Activated effector memory CD4-positive, alpha-beta T cell treated with anti-CD3 and anti-CD28 coated beads, Interleukin-2, amount 50 U/mL, for 16 hours (primary cell): ENCODE measurements at regions not wholly inside any gene's neighbourhood (a gene's known extent, or its start where the extent isn't known, plus 50 kb on each side); places are given as distances from the start of the nearest gene placed in this dataset.
A peak's percentile ranks its signal among the peaks of the same experiment; 100 is the strongest.
"Not testable (repeated sequence)": the region's sequence is repeated elsewhere in the genome, so short reads cannot be mapped to it uniquely, and the experiment has no call there.

ENCODE experiments used
- DNase-seq: peaks from one replicate; pipeline ENCODE4 v3.0.0-alpha.2; 2020

DNA sequence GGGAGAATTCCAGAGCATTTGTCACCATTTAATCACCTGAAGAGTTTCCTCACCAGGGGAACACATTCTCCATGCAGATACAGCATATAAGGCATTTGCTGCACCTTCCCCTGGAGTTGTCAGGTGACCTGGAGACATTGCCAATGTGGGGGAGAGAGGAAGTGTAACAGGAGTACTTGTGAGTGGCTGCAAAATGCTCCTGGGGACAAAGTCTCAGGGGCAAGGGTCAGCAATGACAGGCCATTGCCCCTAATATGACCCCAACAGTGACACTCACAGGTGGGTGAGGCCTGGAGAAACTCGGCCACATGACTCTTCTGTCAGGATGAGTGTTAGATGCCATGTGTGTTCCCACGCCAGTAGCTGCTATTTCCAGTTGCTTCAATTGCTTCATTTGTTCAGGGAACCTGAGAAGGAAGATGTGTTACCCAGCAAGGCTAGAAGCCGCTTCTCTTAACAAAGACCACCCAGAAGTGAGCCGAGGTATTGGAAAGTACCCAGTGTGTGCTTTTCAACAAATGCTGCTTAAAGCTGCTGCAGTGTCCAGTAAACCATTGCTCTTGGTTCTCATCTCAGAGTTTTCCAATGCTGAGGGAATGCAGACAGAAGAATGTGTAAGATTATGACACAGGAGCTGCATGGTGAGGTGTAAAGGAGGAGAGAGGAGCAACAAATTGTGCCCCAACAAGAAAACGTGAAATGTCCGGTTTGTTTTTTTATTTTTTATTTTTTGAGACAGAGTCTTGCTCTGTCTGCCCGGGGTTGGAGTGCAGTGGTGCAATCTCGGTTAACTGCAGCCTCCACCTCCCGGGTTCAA is 128.2 kb upstream of the SLC44A1 start:
- no peak for DNase-seq

DNA sequence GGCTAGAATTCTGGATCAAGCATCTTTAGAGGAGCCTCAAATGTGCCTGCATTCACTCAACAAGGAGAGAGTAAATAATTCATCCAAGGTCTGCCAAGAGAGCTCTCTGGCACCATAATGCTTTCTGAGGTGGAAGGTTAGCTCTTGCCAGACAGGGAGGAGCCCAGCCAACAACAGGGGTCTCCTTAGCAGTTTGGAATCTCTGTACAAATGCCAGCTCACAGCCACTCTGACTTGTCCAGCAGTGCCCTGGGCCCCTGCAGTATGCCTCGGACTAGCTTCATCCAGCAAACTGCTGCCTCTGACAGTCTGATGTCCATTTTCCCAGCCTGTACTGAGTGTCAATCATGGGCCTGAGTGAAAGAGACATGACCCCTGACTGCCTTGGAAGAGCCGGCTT is 127.2 kb upstream of the SLC44A1 start:
- no peak for DNase-seq

DNA sequence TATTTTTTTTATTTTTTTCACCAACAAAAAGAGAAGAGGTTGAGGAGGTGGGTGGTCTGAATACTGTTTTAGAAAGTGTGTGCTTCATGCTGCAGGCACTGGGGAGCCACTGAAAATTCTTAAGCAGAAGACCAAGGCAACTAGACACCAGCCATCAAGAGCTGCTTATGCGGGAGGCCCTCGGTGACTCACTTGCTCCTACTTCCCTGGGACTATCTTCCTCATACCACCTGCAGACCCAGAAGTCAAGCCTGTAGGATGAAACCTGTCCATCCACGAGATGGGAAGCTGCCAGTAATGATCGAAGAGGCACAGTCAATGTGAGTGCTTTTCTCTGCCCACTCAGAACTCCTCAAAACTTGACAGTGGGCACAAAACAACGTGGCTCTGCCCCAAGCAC is 125.8 kb upstream of the SLC44A1 start:
- DNase-seq: no peak

DNA sequence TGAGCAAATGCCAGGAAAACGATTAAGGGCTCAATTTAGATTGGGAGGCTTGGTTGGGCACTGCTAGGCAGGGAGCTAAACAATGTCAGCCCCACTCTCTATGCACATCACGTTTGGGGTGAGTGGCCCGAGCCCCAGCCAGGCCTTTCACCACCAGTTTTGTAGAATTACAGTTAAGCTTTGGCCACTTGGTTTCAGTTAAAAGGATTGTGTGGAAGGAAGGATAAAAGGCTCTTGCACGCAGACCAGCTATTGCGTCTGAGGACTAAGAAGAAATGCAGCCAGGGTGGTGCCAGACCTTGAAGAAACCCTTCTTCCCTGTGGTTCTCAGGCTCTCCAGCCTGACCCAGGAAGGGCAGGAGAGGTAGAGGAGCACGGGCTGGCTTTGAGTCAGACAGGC is 125.3 kb upstream of the SLC44A1 start:
- no peak for DNase-seq

DNA sequence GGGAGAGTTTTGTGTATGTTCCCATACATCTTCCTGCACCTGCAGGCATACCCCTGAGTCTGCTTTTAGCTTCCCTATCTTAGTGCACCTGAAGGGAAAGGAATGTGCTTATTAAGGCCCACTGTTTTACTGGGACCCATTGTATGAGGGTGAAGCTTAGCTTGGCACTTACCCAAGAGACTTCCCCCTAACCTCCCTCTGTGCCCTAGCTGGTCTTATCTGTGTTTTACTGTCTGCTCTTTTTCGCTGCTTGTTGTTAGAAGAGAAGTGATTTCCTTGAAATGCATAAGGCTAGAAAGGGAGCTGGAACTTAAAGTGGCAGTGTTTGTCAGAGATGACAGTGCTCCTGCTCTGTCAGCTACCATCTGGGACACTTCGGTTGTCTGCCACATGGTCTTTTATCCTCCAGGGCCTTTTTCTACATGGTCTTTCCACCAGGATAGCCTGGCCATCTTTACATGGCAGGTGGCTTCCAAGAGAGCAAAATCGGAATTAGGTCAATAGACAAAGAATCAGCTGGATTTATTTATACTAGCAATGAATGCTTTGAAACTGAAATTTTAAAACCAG is 122.5 kb upstream of the SLC44A1 start:
- DNase-seq: no peak

DNA sequence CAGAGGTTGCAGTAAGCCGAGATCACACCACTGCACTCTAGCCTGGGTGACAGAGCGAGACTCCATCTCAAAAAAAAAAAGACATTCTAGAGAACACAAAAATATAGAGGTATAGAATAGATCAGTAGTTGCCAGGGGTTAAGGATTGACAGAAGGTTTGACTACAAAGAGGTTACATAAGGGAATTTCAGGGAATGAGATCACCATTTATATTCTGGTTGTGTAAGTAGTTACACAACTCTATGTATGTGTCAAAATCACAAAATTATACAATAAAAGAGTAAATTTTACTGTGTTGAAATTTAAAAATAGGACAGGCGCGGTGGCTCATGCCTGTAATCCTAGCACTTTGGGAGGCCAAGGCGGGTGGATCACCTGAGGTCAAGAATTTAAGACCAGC is 119.9 kb upstream of the SLC44A1 start:
- not testable (repeated sequence) for DNase-seq

DNA sequence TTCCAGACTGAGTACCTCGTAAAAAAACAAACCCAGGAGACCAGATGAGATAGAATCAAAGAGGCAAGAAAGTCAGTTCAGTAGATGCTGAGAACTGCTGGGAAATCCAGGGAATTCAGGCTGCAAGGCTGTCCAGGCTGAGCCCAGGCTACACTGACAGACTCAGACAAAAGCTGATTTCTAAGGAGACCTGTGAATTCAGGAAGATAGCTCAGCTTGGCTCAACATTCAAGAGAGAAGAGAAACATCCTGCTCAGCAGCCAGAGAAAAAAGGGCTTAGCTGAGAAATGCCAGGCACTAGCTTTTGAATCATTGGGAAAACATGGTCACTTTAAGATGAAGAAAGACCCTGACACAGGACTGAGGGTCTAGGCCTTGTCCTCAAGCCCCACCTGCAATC is 118.2 kb upstream of the SLC44A1 start:
- no peak for DNase-seq

DNA sequence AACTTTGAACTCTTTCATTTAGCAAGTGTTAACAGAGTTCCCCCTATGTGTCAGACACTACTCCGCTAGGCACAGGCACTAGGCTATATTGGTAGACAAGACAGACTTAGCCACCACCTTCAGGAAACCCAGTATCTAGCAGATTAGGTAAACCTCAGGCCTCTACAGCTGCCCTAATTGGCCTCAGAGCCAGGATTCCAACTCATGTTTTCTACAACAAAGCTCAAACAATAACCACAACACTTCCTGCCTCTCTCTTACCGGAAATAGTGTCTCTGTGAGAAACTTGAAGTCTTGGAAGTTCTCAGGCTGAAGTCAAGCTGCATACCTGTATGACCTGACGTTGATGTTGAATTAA is 116.6 kb upstream of the SLC44A1 start:
- DNase-seq: peak; percentile 72

DNA sequence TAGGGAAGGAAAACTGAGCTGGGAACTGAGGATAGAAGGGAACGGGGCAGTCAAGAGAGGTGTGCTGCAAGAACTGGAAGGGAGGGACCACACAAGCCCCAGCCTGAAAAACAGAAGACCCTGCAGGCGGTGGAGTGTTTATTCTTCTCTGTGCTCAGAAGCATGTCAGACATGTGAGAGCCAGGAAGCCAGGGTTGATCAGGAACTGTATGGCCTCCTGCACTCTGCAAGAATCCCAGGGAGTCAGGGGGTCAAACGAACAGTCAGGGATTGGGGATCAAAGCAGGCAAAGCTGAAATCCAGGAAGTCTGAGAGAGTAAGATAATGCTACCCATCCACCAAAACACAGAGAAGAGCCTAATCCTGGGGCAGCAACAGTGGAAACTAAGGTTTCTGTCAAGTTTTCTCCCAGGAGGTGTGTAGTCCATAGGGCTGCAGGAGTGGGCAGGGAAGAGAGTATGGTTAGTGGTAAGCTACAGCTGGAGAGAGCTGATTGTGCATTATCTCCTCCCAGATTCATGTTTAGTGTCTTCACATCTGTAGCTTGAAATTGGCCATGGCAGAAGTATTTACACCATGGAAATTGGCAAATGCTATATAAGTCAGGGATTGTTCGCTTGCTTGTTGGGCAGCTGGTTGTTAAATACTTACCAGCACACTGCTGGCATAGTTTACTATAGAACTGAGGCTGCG is 115.4 kb upstream of the SLC44A1 start:
- no peak for DNase-seq

DNA sequence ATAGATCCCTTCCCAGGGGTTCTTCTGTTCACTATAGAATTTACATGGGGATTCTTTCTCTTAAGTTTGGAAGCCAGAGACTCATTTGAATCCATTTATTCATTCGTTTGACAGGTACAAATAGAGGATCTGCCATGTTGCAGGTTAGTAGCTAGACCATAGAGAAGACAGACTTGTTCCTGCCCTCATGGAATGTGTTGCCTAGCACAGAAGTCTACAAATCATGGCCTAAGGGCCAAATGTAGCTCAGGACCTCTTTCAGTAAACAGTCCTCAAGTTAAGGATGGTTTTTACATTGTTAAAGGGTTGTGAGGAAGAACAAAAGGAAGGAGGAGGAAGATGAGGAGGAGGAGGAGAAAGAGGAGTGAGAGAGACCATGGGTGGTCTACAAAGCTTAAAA is 114.7 kb upstream of the SLC44A1 start:
- DNase-seq: no peak

DNA sequence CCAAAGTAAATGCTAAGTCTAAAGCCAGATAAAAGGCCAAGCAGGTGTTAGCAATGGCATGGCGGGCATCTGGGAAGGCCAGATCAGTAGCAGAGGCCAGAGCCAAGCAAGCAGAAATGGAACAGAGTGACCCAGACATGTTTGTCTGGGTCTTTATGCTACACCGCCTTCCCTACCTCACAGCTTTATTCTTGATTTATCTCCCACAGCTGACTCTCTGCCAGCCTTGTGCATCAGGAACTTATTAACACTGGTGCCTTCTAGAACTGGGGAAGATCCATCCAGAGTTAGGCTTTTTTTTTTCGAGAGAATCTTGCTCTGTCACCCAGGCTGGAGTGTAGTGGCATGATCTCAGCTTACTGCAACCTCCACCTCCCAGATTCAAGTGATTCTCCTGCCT is 112.5 kb upstream of the SLC44A1 start:
- no peak for DNase-seq

DNA sequence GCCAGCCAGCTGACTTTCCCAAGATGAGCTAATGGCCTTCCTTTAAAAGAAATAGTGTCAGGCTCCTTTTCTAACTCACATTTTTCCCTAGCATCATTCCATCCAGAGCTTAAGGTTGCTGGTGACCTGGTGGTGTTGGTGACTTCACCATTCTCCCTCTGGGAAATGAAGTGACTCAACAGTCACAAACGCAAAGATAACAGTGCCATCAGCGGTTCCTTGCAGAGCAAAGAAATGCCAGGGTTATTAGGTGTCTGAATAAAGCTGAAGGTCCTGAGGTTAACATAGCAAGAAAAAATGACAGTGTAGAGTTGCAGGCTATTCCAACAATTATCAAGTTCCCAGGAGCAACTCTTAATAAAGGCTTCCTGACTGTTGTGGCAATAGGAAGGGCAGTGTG is 111.8 kb upstream of the SLC44A1 start:
- DNase-seq: no peak

DNA sequence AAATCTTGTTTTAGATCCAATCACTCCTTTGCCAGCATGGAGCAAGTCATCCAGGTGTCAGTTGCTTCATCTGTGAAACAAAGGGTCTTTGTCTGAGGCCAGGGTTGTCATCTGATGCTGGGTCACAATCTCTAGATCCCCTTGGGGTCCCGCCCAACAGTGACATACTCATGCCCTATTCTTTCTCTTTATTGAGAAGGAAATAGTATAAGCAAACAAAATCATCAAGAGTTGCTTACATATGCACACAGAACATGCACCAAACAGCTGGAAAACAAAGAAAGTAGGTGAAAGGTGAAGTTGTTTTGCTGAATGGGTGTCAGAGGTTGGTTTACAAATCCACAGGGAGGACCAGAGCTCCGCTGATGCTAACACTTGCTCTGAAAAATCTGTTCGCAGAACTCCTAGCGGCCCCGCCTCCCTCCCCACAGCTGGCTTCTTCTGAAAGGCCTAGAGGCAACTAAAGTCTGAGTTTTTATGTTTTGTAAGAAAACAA is 106.1 kb upstream of the SLC44A1 start:
- no peak for DNase-seq

DNA sequence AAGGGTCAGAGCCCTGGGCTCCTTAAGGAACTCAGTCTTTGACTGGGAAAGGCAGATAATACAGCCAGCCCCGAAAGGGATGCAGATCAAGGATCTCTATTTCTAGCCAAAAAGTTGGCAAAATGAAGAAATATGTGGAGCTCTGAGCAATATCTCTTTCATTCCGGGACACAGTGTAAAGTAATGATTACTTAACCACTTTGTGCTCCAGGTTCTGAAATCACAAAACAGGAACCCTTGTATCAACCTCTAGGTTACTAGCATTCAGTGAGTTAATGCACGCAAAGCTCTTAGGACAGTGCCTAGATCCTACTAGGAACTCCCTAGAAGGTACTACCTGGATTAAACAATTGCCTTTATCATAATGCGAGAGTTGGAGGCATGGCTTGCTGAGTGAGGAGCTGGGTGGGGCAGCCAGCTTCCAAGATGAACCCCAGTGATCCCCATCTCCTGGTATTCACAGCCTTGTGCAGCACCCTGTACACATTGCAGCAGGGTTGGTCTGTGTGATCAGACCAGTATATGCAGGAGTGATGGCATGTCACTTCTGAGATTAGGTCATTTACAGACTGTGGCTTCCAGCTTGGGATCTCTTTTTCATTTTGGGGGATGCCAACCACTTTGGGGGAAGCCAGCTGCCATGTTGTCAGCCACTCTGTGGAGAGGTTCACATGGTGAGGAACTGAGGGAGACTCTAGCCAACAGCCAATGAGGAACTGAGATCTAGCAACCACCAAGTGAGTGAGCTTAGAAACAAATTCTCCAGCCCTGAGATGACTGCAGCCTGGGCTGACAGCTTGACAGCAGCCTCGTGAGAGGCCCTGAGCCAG is 103.1 kb upstream of the SLC44A1 start:
- no peak for DNase-seq

DNA sequence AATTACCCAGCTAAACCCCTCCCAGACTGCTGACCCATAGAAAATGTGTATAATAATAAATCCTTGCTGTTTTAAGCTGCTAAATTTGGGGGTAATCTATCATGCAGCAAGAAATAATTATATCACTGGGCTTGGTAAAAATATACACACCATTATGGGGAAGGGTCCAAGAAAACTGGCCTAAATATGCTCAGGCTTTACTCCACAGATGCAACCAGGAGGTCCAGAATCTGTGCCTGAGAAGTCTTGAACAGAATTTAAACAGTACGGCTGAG is 102.5 kb upstream of the SLC44A1 start:
- DNase-seq: no peak

DNA sequence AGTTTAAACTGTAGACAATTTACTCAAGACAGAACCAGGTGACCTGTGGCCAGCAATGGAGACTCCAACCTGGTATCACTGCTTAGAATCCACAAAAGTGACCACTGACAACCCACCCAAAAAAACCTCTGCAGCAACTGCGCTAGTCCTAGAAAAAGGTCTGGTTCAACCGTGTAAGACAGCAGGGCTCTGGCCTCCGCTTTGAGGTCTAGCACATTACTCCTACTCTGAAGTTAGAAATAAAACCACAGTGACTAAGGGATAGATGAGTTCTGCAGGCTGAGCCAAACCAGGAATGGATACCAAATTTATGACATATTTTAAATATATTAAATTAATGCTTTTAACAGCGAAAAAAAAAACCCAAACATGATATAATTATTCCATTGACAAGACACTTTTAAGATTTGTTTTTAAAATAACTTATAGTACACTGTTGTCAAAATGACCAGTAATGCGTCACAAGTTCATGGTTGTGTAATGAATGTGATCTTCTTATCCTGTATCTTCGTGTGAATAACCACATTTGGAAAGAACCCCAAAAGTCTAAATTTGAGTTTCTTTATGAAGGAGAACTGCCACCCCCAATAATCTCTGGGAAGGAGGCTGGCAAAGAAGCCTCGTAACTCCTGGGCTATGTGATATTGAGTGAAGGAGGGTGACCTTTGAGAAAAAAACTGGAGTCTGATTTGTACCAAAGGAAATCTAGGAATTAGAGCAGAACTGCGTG is 101.9 kb upstream of the SLC44A1 start:
- DNase-seq: no peak

DNA sequence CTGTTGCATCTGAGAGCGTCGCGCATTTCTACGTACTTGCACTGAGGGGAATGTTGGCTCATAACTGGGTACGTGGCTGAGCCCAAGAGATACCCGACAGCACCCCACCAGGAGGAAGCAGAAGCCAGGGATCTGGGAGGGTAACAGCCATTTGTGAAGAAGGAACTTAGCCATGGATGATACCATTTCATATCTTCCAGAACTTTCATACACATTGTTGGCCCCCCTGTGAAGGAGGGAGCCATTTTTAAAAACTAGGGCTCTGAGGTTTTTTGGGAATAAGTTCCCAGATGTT is 101.4 kb upstream of the SLC44A1 start:
- no peak for DNase-seq

DNA sequence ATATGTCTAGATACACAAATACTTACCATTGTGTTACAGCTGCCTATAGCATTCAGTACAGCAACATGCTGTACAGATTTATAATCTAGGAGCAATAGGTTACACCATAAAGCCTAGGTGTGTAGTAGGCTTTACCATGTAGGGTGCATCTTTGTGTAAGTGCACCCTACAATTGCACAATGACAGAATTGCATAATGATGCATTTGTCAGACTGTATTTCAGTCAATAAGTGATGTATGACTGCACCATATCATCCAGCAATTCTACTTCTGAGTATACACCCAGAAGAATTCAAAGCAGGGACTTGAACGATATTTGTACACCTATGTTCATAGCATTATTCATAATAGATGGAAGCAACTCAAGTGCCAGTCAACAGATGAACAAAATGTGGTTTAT is 100.4 kb upstream of the SLC44A1 start:
- no peak for DNase-seq

DNA sequence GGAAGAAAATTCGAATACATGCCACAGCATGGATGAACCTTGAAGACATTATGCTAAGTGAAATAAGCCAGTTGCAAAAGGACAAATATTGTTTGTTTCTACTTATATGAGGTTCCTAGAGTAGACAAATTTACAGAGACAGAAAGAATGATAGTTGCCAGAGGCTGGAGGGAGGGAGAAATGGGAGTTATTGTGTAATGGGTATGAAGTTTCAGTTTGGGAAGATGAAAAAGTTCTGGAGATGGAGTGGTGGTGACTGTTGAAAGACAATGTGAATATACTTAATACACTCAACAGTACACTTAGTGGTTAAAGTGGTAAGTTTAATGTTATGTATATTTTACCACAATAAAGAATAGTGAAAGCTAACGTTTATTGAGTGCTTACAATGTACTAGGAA is 99.6 kb upstream of the SLC44A1 start:
- DNase-seq: no peak

DNA sequence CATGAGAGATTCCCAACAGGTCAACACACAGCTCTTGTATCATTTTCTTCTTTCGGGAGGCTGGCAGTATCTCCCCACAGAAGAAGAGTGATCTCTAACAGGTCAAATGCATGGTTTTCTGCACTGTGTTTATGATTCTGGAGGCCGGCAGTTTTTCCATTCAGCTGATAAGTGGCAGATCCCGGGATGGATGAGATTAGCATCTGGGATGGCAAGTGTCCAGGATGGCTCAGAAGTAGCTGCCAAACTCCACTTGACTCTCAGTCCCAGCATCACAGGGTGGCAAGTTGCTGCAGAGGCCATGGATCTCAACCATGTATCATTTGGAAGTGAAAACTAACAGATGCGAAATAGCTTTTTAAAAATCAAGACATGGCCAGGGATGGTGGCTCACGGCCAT is 97.8 kb upstream of the SLC44A1 start:
- no peak for DNase-seq

DNA sequence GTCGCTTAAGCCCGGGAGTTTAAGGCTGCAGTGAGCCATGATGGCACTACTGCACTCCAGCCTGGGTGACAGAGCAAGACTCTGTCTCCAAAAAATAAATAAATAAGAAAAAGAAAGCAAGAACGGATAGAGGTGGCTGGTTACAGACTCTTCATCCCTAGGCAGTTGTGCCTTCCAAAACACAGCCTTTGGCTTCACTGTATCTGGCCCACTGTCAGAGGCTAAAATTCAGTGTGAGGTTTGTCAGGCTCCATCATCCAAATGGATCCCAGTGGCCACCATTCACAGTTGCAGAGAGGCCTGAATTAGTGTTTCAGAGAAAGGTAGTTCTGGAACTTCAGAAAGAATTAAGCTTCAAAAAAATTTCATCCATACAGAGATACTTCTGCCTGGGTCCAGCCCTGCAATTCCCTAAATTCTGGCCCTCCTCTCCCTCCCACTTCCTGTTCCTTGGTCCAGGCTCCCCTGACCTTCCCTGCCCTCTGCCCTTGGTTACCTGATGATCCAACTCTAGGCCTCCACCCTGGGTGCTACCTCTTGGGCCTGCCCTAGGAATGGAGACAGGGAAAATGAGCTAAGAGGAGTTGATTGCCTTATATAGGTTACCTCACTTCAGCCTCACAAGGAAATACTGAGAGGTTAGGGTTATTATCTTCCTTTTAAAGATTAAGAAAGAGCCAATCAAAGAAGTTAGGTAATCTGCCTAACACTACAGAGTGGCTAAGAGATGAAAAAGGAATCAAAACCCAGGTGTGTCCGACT is 97.2 kb upstream of the SLC44A1 start:
- DNase-seq: no peak

DNA sequence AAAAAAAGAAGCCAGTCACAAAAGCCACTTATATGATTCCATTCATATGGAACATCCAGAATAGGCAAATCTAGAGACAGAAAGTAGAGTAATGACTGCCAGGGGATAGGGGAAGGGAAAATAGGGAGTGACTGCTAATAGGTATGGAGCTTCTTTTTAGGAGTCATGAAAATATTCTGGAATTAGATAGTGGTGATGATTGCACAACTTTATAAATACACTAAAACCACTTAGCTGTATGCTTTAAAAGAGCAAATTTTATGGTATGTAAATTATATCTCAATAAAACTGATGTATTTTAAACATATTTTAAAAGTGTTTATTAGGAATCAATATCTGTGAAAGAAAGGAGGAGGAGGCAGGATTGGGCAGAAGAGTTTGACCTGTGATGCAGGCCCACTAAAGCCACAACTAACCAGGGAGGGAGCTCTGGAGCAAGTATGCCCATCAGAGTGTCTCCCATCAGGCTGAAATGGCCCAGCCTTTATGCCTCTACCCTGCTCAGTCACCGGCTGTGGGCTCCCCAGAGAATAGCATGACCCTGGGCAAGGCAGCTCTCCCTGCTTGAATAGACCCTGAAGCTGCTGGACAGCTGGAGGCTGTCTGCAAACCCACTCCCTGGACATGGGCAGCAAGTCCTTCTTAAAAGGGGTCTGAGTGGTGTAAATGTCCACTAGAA is 96.0 kb upstream of the SLC44A1 start:
- no peak for DNase-seq
